ENCODE measurements at regions not wholly inside any gene's neighbourhood (a gene's known extent, or its start where the extent isn't known, plus 50 kb on each side); places are given as distances from the start of the nearest gene placed in this dataset.

DNA sequence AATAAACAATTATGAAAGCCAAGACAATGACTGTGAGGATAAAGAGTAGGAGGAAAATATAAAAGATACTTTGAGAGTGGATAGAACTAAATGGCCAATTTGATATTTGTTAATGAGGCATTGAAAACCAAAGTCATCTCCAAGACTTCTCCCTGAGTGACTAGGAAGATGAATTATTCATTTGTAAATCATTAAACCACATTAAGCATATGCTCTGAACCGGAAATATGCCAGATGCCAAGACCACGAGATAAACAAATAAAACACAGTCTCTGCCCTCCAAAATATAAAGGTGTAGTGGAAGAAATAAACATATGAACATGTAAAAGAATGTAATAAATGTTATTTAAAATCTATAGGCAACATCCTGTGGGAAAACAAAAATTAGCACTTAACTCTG is 78.8 kb downstream of the MRPL39 start:
- TF ChIP-seq, protein P1, sequence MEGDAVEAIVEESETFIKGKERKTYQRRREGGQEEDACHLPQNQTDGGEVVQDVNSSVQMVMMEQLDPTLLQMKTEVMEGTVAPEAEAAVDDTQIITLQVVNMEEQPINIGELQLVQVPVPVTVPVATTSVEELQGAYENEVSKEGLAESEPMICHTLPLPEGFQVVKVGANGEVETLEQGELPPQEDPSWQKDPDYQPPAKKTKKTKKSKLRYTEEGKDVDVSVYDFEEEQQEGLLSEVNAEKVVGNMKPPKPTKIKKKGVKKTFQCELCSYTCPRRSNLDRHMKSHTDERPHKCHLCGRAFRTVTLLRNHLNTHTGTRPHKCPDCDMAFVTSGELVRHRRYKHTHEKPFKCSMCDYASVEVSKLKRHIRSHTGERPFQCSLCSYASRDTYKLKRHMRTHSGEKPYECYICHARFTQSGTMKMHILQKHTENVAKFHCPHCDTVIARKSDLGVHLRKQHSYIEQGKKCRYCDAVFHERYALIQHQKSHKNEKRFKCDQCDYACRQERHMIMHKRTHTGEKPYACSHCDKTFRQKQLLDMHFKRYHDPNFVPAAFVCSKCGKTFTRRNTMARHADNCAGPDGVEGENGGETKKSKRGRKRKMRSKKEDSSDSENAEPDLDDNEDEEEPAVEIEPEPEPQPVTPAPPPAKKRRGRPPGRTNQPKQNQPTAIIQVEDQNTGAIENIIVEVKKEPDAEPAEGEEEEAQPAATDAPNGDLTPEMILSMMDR (IDR thresholded peaks at IDR 0.05): no peak
- TF ChIP-seq POLR2A (IDR thresholded peaks at IDR 0.05): no peak
